ENCODE measurements at regions not wholly inside any gene's neighbourhood (a gene's known extent, or its start where the extent isn't known, plus 50 kb on each side); places are given as distances from the start of the nearest gene placed in this dataset.

DNA sequence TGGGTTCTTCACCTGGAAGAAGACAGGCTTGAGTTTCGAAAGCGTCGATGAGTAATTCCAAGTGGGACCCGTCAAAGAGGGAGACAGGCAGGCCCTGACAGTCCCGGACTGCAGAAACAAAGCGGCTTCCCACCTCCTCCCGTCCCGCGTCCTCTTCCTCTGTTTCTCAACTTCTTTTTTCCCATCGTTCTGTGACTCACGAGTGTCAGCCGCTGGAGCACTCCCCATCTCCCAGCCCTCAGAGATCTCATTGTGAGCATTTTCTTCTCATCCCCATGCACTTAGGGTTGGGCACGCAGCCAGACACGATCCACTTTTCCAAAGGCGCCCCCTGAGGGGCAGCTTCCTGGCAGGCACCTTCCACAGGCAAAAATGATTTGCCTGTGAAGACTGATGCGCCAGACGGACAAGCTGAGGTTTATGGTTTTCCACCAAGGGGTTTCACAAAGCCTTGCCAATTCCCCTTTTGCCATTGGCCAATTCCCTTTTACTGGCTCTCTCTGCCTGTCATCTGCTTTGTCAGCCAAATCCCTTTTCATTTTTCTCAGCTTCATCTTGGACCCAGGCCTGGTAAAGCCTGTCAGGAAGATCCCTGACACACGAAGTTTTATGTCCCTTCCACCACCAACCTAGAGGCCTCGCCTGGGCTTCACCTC, 86.5 kb upstream of the ANKRD55 start:
- no peak overlapping the region for H3K4me3 Mint-ChIP-seq
- H3K4me1 Mint-ChIP-seq = peaks cover 68% of the 10 kb centered on the region
- H3K9me3 Mint-ChIP-seq = no peaks in the 10 kb centered on the region
- ATAC-seq (no peak), DNase-seq (no peak)
- H3K27me3 Mint-ChIP-seq = no peaks in the 10 kb centered on the region
- no peaks in the 10 kb centered on the region for H3K36me3 Mint-ChIP-seq (ENCODE audit: low read depth)
- peak overlapping the region; percentile 59 for H3K27ac Mint-ChIP-seq

DNA sequence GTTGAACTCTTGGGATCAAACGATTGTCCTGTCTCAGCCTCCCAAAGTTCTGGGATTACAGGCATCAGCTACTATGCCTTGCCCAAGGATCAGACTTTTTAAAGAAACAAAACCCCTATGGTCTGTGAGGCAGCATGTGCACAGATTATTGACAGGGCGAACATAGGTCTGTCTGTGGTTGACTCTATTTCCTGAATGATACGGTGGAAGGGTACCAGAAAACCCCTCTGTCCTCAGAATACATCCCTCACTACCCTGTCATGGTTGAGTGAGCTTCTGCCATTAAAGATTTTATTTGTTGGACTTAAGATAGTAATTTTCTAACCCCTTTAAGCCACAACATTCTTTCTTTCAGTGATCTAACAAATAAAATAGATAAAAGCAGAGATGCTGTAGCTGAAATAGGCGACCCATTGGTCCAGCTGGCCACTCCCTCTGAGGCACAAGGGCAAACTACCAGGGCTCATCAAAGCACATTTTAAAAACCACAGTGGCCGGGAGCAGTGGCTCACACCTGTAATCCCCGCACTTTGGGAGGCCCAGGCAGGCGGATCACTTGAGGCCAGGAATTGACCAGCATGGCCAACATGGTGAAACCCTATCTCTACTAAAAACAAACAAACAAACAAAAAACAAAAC, 84.9 kb upstream of the ANKRD55 start:
- Mint-ChIP-seq H3K27me3 (no peaks in the 10 kb centered on the region), H3K9me3 (no peaks in the 10 kb centered on the region), H3K4me1 (peaks cover 66% of the 10 kb centered on the region), H3K27ac (no peak overlapping the region), H3K36me3 (ENCODE audit: low read depth) (no peaks in the 10 kb centered on the region), H3K4me3 (no peak overlapping the region)
- no peak for DNase-seq
- ATAC-seq = no peak

DNA sequence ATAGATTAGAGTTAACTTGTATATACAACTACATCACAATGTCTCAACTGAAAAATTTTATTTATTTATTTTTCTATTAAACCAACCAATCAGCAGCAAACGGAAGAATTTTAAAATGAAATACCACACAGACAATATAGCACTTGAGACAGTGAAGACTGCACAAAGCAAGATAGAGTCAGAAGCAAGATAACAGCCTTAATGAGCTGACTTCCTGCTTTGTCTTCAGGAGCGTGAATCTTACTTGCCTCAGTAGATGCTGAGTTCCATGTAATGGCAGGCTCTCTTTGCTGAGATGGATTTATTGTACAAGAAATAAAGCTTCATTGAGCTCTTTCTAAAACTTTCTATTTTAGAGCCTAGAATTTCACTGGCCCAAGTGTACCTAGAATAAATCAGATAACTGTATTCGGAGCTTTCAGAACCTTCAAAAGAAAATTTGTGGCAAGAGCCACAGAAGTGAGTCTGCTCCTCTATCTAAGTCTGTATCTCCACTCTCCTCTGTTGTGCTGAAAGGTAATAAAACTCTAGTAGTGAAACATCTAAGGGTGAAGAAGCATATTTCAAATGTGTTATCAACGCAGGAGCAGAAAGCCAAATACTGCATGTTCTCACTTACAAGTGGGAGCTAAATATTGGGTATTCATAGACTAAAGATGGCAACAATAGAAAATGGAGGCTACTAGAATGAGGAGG, 83.3 kb upstream of the ANKRD55 start:
- no peaks in the 10 kb centered on the region for H3K36me3 Mint-ChIP-seq (ENCODE audit: low read depth)
- H3K27ac Mint-ChIP-seq = no peak overlapping the region
- DNase-seq (no peak), ATAC-seq (no peak)
- no peak overlapping the region for H3K4me3 Mint-ChIP-seq
- H3K27me3 Mint-ChIP-seq = no peaks in the 10 kb centered on the region
- peaks cover 62% of the 10 kb centered on the region for H3K4me1 Mint-ChIP-seq
- H3K9me3 Mint-ChIP-seq = no peaks in the 10 kb centered on the region

- peak; percentile 52 for DNase-seq
- Mint-ChIP-seq H3K4me3 (no peak overlapping the region), H3K36me3 (ENCODE audit: low read depth) (no peaks in the 10 kb centered on the region), H3K9me3 (no peaks in the 10 kb centered on the region), H3K27me3 (no peaks in the 10 kb centered on the region), H3K27ac (no peak overlapping the region), H3K4me1 (peaks cover 44% of the 10 kb centered on the region)
- no peak for ATAC-seq
Observed at GRCh38 chr5:56314529-56314928, 81.4 kb upstream of the ANKRD55 start.

GRCh38 chr5:56313596-56313995, 80.5 kb upstream of the ANKRD55 start:
- DNase-seq (no peak), ATAC-seq (no peak)
- Mint-ChIP-seq H3K4me3 (no peak overlapping the region), H3K36me3 (ENCODE audit: low read depth) (no peaks in the 10 kb centered on the region), H3K9me3 (no peaks in the 10 kb centered on the region), H3K27ac (no peak overlapping the region), H3K27me3 (no peaks in the 10 kb centered on the region), H3K4me1 (peaks cover 35% of the 10 kb centered on the region)

GRCh38 chr5:56313004-56313531, 79.9 kb upstream of the ANKRD55 start:
- H3K27me3 Mint-ChIP-seq = no peaks in the 10 kb centered on the region
- DNase-seq = no peak
- H3K4me3 Mint-ChIP-seq = no peak overlapping the region
- no peaks in the 10 kb centered on the region for H3K9me3 Mint-ChIP-seq
- no peak for ATAC-seq
- peaks cover 31% of the 10 kb centered on the region for H3K4me1 Mint-ChIP-seq
- H3K27ac Mint-ChIP-seq = no peak overlapping the region
- H3K36me3 Mint-ChIP-seq (ENCODE audit: low read depth) = no peaks in the 10 kb centered on the region

- H3K4me3 Mint-ChIP-seq = no peak overlapping the region
- H3K36me3 Mint-ChIP-seq (ENCODE audit: low read depth) = no peaks in the 10 kb centered on the region
- H3K4me1 Mint-ChIP-seq = peaks cover 18% of the 10 kb centered on the region
- no peak overlapping the region for H3K27ac Mint-ChIP-seq
- no peak for DNase-seq
- no peaks in the 10 kb centered on the region for H3K27me3 Mint-ChIP-seq
- no peak for ATAC-seq
- peaks cover 5% of the 10 kb centered on the region for H3K9me3 Mint-ChIP-seq
Observed at GRCh38 chr5:56311306-56311905, 78.3 kb upstream of the ANKRD55 start.

DNA sequence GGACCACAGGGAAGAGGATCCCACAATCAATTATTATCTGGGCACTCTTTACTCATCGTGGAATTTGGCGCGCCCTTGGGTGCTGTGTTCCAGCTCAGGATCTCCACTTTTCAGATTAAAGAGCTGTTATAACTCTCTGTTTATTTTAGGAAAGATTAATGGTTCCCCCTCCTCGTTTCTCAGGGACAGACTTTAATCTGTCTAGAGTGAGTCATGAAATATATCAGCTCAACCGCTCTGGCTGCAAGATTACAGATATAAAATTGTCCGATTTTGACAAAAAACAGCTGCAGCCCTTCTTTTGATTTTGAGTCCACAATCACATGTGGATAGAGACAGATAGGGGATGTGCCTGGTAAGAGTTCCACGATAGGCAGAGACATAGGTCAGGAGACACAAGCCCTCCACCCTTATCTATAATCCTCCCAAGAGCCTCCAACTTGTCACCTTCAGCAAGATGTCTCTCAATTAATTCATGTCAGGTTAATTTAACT, 77.6 kb upstream of the ANKRD55 start:
- Mint-ChIP-seq H3K27me3 (no peaks in the 10 kb centered on the region), H3K4me3 (no peak overlapping the region), H3K4me1 (peaks cover 15% of the 10 kb centered on the region), H3K36me3 (ENCODE audit: low read depth) (no peaks in the 10 kb centered on the region), H3K27ac (no peak overlapping the region), H3K9me3 (peaks cover 11% of the 10 kb centered on the region)
- DNase-seq (no peak), ATAC-seq (no peak)

GRCh38 chr5:56309262-56309826, 76.2 kb upstream of the ANKRD55 start:
- H3K9me3 Mint-ChIP-seq = peaks cover 13% of the 10 kb centered on the region
- no peaks in the 10 kb centered on the region for H3K36me3 Mint-ChIP-seq (ENCODE audit: low read depth)
- no peak for ATAC-seq
- peaks cover 11% of the 10 kb centered on the region for H3K4me1 Mint-ChIP-seq
- H3K27me3 Mint-ChIP-seq = no peaks in the 10 kb centered on the region
- no peak for DNase-seq
- no peak overlapping the region for H3K27ac Mint-ChIP-seq
- no peak overlapping the region for H3K4me3 Mint-ChIP-seq

- DNase-seq (no peak), ATAC-seq (no peak)
- no peaks in the 10 kb centered on the region for H3K36me3 Mint-ChIP-seq (ENCODE audit: low read depth)
- no peak overlapping the region for H3K27ac Mint-ChIP-seq
- peaks cover 3% of the 10 kb centered on the region for H3K4me1 Mint-ChIP-seq
- H3K9me3 Mint-ChIP-seq = peaks cover 13% of the 10 kb centered on the region
- no peak overlapping the region for H3K4me3 Mint-ChIP-seq
- no peaks in the 10 kb centered on the region for H3K27me3 Mint-ChIP-seq
Observed at GRCh38 chr5:56307714-56308333, 74.7 kb upstream of the ANKRD55 start.

DNA sequence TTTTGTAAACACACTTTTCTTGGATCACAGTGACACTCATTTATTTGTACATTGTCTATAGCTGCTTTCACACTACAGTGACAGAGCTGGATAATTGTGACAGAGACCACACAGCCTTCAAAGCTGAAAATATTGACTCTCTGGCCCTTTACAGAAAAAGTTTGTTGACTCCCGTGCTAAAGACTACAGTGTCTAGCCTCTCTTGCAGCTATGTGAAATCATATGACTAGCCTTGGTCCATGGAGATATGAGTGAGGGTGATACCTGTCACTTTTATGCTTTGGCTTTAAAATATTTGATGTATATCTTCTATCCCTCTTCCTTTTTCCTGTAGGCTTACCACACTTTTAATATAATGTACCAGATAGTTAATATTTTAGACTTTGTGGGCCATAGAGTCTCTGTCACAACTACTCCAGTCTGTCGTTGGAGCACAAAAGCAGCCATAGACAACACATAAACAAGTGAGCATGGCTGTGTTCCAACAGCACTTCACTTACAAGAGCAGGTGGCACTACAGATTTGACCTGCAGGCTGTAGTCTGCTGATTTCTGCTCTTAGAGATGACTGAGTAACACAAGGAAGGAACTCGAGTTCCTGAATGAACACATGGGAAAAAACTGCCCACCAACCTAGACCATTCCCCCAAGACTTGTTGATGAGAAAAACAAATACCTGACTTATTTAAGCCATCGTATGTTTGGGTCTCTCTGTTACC, 73.5 kb upstream of the ANKRD55 start:
- no peak for DNase-seq
- Mint-ChIP-seq H3K27ac (no peak overlapping the region), H3K4me3 (no peak overlapping the region), H3K27me3 (no peaks in the 10 kb centered on the region), H3K4me1 (no peaks in the 10 kb centered on the region), H3K9me3 (peaks cover 13% of the 10 kb centered on the region), H3K36me3 (ENCODE audit: low read depth) (no peaks in the 10 kb centered on the region)
- no peak for ATAC-seq

GRCh38 chr5:56305001-56305950, 72.1 kb upstream of the ANKRD55 start:
- H3K27me3 Mint-ChIP-seq = no peaks in the 10 kb centered on the region
- no peak overlapping the region for H3K27ac Mint-ChIP-seq
- no peak for DNase-seq
- no peaks in the 10 kb centered on the region for H3K4me1 Mint-ChIP-seq
- H3K4me3 Mint-ChIP-seq = no peak overlapping the region
- H3K9me3 Mint-ChIP-seq = peaks cover 13% of the 10 kb centered on the region
- H3K36me3 Mint-ChIP-seq (ENCODE audit: low read depth) = no peaks in the 10 kb centered on the region
- no peak for ATAC-seq

DNA sequence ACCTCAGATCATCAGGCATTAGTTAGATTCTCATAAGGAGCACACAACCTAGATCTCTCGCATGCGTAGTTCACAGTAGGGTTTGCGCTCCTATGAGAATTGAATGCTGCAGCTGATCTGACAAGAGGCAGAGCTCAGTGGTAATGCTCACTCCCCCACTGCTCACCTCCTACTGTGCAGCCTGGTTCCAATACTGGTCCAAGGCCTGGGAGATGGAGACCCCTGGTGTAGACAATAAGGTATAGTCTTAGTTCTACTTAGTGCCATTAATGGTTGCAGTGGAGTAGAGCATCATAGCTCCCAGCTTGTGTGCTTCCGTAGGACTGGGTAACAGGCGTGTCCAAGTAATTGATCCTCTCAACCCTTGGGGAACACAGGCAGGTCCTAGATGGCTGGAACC, 70.4 kb upstream of the ANKRD55 start:
- Mint-ChIP-seq H3K27me3 (no peaks in the 10 kb centered on the region), H3K9me3 (peaks cover 13% of the 10 kb centered on the region), H3K27ac (no peak overlapping the region), H3K4me3 (no peak overlapping the region), H3K36me3 (ENCODE audit: low read depth) (no peaks in the 10 kb centered on the region), H3K4me1 (no peaks in the 10 kb centered on the region)
- peak; percentile 63 for ATAC-seq
- DNase-seq = no peak

Data from activated naive CD8-positive, alpha-beta T cell treated with anti-CD3 and anti-CD28 coated beads, Interleukin-2, amount 50 U/mL, for 24 hours (primary cell).